GM19463 (cell line): ENCODE measurements at regions not wholly inside any gene's neighbourhood (a gene's known extent, or its start where the extent isn't known, plus 50 kb on each side); places are given as distances from the start of the nearest gene placed in this dataset.

Experiments
- ATAC-seq: cut with Tn5 transposase; IDR thresholded peaks from one replicate; pipeline ENCODE4 v1.9.1; 2021; ENCODE audit warnings: mild to moderate bottlenecking, moderate library complexity; ENCODE audit not compliant: unreplicated experiment

DNA sequence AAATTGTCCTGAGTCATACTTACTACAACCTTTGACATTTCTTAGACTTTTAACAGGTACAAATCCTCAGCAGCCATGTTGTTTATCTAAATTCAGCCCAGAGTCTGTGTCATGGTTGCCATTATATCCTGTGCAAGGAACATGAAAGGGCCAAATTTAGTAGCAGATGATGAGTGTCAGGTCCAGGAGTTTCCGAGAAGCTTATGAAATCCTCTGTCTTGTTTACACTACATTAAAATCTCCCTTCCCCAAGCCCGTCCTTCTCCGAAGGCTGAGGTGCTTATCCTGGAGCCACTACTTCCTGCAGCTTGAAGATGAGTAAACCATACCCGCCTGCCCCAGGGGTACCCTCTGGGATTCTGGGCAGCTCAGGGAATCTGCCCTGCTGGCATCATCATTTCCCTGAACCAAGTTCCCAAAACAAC, 102.6 kb upstream of the SERP2 start:
- no peak for ATAC-seq

DNA sequence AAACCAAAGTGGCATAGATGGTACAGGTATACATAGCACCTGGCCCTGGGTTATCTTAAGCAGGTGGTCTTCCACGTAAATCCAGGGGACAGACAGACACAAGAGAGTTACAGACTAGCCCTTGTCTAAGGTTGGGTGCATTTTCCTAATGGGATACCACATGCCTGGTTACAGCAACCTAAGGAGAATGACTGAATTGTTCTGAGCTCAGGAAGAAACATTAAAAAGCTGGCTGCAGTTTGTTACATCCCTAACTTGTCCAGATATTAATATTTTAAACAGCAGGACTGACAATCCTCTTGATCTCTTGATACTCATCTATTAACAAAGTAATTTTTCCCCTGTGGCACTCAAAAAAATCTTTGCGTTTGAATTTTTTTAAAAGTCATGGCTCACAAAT, 102.2 kb upstream of the SERP2 start:
- no peak for ATAC-seq

DNA sequence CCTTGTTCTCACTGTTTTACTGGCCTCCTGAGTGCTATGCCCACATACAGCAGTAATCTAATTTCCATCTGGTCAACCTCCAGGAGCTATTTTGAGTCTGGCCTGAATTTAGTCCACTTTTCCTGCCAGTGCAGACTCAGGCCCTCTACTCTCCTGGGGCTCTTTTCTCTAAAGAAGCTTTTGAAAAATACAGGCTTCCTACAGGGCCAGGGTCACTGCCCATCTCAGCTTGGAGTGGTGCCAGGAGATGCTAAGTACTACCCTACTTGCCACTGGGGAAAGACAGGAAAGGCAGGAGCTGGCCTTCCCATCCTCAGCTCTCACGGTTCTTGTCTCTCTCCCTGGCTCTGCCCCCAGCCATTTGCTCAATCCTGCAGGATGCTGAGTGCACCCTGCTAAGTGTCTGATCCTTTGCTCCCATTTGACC, 101.7 kb upstream of the SERP2 start:
- no peak for ATAC-seq

DNA sequence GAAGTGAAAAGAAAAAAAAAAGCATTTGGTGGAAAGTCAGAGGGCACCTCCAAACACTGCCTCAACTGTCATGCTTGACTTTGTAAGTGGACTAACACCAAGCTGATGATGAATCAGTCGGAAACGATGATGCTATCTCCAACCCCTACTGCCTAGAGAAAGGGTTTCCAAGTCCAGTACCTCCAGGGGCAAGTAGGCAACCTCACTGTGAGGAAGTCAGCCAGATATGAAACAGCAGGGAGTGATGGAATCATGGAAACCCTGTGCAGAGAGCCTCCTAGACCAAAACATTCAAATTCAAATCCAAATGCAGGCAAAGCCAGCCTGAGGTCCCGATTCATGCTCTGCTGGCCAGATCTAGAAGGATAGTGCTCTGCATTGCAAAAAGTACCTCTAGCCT, 100.9 kb upstream of the SERP2 start:
- no peak for ATAC-seq

DNA sequence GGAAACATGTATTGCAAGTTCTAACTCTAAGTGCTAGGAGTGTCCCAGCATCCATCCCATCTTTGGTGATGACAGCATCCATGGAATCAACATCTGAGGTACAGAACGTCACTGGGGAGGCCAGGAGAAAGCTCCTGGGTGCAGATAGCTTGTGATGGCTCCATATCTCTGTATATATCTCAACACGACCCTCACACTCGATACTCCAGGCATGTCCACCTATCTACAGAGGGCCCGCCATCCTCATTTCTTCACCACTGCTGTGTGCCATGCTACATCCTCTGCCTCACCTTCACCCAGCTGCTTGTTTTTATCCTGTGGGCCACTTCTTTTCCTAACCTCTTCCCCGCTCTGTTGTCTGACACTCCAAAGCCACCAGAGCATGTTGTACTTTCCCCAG, 100.4 kb upstream of the SERP2 start:
- no peak for ATAC-seq

DNA sequence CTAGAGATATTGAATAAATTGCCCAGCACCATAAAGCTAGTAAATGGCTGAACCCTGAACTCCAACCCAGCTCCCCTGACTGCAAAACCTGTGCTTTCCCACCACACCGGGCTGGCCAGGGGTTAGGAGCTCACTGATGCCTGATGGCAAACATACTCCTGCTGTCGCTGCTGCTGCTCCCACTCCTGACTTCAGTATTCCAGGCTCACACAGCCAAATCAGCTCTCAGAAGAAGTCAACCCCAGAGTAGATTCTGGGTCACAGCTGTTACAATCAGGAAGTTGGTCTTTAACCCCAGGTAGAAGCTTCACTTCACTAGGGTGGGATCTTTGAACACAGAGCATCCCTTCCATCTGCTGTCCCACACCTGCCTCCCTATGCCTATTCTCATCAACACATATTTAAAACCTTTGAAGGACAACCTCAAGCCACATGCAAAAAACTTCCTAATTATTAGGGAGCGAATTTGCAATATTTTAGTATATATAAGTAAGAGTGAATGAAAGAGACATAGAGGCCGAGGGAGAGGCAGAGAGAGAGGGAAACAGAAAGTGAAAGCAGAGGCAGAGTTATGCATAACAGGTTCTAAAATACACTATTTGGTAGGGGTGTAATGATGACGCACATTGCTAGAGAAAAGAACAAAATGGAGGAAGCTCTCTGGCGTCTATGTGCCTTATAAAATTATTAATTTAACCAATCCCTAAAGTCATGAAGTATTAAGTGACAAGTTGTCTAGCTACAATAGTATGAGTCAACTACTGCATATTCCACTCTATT, 99.4 kb upstream of the SERP2 start:
- ATAC-seq, result peak; percentile 78

DNA sequence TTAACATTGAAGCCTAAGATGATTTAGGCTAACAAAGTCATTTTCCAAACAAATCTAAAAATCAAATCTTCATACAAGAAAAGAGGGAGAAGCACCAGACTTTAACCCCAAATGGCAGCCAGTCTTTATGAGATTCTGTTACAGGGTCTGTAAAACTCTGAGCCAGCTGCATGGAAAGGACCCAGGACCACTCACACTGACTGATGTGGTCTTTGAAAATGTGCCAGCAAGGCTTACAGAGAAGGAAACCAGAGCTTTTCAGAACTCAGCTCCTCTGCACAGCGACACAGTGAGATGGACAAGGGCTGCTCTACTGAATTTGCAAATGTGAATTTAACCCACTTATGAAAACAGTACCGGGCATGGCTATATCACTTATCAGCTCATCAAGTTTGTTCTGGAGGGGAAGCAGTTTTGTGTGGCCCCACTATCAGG, 98.8 kb upstream of the SERP2 start:
- ATAC-seq, result no peak

DNA sequence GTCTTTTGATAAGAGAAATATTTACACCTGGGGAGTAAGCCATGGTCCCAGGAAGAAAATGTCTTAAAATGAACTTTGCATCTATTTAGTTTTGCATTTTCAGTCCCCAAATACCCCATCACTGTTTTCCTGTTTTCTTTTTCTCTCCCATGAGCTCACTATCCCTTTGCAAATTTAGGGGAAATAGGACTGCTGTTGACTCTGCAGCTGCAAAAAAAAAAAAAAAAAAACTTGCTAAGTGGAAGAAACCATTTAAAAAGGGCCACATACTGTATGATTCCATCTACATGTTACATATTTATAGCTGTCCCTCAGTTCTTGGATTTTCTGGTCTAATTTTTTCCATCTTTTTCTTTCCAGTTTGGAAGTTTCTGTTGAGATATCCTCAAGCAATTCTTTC, 98.2 kb upstream of the SERP2 start:
- no peak for ATAC-seq

DNA sequence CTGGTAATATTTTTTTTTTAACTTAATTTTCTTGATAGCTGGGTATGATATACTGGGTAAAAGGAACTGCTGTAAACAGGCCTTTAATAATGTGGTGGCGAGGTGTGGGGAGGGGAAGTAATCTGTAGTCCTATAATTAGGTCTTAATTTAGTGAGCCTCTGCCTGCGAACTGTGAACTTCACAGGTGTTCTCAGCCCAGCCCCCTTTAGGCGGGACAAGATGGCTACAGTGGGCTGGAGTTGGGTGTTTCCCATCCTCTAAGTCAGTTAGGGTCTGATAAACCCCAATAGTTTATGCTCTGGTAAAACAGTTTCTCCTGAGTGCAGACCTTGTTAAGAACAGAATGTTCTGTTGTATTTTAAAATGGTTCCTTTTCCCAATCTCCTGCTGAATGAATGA, 97.6 kb upstream of the SERP2 start:
- no peak for ATAC-seq

DNA sequence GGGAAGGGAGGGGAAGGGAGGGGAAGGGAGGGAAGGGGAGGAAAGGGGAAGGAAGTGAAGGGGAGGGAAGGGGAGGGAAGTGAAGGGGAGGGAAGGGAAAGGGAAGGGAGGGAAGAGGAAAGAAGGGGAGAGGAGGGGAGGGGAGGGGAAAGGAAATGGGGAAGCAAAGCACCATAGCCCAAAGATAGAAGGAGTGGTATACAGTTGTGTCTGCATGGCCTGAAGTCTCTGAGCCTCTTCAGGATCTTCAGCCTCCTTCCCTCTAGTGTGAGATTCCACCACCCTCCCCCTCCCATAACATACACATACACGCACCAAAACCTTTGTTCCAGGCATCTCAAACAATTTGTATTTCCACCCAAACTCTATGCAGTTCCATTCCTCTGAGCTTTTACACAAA, 96.2 kb upstream of the SERP2 start:
- no peak for ATAC-seq

DNA sequence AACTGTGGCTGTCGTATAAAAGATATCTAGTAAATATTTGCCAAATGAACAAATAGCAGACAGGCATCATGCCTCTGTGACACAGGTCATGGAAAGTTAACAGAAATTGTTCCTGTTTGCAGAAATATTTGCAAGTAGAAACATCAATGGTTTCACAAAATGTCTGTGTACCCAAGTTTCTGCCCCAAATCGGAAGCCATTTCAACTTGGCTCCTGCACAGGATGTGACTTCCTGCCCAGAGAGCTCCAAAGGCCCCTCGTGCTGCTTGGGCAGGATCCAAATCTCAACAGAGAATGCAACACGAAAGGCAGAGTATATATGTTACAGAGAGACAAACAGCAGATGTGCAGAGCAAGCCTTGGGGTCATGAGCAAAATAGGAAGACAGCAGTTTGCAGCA, 95.5 kb upstream of the SERP2 start:
- ATAC-seq, result no peak

DNA sequence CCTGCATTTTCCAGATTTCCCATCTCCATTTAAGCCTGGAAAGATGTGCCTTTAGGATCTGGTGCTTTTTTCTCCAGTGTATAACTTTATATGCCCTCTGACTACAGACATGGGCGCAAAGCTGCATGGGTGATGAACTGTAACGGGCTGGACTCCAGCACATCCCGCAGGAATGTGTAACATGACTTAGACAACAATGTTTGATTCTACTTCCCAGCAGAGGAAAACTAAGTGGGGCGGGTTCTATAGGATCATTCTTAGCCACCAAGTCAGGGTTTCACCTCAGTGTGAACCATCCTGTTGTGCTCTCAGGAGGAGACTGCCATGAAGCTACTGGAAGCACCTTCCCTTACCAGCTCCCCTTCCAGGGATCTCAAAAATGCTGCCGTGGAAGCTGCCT, 93.2 kb upstream of the SERP2 start:
- ATAC-seq, result no peak

DNA sequence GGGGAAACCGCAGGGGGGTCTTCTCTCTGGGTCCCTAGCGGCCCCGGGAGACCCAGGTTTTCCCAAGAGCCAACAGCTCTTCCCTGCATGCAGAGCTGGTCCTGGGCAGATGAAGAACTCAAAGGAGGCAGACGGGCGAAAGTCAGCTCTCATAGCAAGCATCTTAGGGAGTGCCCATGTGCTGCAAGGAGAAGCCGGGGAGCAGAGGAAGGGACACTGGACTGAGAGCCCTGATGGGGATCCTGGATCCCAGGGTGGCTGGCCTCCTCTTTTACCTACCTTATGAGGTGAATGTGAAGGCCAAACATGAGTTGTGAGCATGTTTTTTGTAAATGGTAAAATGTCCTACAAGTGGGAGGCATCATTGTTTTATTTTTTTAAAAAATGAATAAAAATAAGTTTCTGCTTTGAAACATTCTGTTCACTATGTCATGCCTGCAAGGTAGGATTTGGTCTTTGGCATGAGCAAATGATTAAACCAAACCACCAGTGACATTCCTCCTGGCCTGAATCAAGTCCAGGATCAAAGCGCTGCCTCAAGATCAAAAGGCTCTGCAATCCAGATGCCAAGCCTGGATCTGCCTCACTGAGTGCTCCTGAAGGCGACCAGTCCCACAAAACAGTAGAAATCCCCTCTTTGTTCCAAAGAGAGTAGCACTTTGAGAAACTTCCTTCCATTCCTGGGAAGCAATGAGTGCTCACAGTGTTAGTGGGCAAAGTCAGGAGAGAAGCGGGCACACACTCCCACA, 92.2 kb upstream of the SERP2 start:
- no peak for ATAC-seq

DNA sequence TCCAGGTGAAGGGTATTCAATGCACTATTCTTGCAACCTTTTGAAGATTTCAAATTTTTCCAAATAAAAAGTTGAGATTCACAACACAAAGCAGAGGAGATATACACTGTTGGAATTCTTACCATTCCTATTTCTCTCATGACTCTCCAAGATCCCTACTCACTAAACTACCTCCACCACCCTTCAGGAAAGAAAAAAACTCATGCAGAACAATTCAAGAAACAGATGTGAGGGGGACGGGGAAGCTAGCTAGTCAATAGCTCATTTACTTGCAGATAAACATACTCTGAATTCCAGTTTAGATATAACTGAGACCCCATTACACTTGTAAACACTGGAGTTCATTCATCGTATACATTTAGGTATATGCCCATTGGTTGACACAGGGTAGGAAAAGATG, 90.0 kb upstream of the SERP2 start:
- ATAC-seq, result no peak

DNA sequence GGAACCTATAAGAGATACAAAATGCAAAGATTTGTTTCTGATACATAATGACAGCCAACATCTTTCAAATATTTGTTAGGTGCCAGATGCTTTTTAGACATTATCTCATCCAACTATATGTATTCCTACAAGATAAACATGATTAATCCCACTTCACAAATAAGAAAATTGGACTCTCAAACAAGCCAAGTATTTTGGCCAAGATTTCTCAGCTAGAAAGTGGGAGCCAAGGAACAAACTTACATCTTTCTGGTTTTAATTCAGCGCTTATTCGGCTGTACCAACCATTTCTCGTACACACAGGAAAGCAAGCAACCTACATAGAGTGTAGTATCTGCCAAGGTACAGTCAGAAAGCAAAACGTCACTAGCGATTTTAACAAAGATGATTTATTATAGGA, 85.7 kb upstream of the SERP2 start:
- no peak for ATAC-seq

DNA sequence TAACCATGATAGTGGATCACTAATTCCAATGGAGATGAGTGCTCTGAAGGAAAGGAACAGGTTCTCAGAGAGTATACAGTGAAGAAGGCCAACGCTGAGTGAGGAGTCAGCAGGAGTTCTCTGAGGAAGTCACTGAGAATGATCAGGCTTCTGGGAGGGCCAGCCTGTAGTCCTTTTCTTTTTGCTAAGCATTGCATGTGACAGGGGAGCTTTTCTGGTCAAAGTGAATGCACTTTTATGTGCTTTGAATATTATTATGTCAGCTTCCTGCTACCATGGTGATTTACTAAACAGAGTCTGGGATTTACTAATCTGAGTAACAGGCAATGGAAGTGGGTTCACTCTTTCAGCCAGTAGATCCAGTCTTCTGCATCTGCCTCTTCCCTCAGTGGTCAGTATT, 81.1 kb upstream of the SERP2 start:
- ATAC-seq, result no peak

DNA sequence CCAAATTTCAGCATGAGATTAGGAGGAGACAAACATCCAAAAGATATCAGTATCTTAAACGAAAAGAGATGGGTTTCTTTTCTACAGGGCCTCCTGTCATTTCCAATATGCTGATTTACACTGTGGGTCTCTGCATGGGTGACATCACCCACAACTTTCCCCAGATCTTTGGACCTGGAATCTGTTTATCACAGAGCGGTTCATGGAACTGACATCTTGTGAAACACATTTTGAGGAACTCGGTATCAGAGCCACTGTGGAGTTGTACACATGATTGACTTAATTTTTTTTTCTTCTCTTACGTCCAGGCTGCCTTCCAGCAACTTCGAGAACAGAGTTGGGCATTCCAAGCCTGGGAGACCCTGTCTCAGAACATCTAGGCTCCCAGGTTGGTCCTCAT, 80.2 kb upstream of the SERP2 start:
- no peak for ATAC-seq

DNA sequence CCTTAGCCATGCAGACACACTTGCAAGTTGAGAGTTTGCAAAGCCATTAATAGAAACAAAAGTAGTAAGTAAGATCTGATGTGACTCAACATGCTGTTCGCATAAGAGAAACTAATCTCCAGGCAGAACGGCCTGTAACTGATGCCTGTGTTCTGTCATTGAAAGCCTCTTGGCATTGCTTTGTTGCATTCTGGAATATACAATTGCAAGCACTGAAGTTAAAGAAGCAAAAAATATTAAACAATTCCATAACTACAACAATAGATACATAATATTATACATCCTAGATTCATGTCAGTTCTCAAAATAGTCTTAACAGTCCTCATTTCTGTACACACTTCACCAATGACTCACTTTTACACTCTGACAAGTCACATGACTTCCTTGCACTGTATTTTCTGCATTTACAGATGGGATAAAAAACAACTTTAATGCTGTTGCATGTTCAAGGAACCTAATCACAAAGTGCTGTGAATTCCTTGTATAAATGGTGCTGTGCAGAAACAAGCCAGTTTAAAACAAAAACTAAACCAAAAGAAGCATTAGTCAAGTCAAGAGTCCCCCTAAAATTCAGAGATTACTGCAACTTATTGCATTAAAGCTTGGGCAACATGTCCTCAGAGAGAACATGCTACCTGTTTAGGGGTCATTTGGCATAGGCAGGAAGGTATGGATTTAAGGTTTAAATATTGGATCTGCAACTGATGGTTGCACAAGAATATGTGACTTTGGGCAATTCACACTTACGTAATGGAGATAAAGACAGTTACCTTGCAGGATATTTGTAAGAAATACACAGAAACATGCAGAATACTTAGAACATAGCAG, 79.5 kb upstream of the SERP2 start:
- ATAC-seq, result no peak

DNA sequence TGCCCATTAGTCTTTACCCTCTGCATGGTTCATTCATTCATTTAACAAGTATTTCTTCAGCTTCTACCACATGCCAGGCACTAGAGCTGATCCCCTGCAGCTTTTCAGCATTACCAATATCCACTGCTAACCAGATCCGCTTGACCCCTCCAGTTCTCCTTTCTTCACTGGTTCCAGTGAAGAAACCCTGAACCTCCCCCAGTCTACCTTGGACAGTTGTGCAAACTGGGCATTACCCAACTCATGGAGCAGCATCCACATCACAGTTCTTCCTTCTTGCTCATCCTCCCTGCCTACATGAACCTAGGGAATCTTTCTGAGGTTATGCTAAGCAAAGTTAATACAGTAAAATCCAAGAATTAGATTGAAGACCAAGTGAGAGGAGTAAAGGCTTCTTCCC, 78.7 kb upstream of the SERP2 start:
- no peak for ATAC-seq

DNA sequence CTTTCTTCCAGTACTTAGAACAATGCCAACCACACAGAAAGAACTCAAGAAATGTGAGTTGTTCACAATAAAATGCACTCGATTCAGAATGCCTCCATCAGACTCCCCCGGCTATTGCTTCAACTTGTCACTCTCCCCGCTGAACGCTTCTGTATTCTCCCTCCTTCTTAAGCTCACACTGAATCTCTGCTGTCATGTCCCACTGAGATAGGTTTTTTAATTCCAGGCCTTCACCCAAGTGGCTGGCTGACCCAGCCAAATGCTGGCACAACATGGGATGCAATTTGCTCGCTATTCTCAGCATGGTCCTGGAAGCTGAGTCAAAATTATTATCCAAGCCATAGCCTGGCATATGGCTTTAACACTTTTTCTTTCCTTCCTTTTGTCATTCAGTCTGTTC, 76.8 kb upstream of the SERP2 start:
- no peak for ATAC-seq

DNA sequence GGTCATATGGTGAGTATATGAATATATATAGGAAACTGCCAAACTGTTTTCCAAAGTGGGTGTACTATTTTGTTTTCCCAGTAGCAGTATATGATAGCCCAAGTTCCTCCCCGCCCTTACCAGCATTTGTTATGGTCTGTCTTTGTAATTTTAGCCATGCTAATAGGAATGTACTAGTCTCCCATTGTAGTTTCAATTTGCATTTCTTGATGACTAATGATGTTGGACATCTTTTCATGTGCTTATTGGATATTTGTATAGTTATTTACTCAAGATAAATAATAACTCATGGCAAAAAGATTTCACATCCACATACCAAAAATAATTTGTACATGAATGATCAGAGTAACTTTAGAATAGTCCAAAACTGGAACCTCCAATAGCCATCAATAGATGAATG, 75.3 kb upstream of the SERP2 start:
- ATAC-seq, result no peak
